SKM-1 treated with dmso at 0.1 percent for 144 hours (cell line): ENCODE measurements at regions not wholly inside any gene's neighbourhood (a gene's known extent, or its start where the extent isn't known, plus 50 kb on each side); places are given as distances from the start of the nearest gene placed in this dataset.
A peak's percentile ranks its signal among the peaks of the same experiment; 100 is the strongest.
"Not testable (repeated sequence)": the region's sequence is repeated elsewhere in the genome, so short reads cannot be mapped to it uniquely, and the experiment has no call there.

Experiments used
- DNase-seq: peaks from one replicate; lab custom pipeline; 2025; ENCODE audit not compliant: unreplicated experiment; lab: John Stamatoyannopoulos, UW

GRCh38 chr4:19285146-19285545, 966.6 kb upstream of the SLIT2 start:
- no peak for DNase-seq

DNA sequence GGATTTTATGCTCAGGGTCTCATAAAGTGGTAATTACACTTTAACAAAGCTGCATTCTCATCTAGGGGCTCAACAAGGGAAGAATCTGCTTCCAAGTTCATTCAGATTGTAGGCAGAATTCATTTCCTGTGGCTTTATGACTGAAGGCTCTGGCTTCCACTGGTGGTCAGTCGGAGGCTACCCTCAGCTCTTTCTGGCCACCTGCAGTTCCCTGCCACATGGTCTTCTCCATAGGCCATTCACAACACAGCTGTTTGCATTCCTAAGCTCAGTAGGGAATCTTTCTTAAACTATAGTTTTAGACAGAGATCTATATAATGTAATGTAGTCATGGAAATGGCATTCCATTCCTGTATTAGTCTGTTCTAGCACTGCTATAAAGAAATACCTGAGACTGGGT, 973.0 kb upstream of the SLIT2 start:
- DNase-seq = no peak

DNA sequence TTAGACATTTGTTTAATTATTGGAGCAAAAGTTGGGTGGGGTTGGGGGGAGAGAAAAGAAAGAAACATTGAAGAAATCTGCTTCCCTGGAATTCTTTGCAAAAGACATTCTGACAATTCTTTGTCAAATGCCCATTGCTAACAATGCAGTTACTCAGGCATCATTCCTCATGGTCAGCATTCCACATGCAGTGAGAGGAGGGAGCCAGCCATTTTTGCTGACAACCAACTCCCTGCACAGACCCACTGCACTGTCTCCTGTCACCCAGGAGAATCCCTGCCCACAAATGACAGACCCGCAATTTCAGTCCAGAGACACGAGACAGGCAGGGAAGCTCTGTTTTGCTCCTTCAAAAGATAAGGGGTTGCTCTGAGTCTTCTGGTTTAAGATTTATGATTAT, 985.1 kb upstream of the SLIT2 start:
- no peak for DNase-seq

- no peak for DNase-seq
Observed at GRCh38 chr4:19262467-19262866, 989.2 kb upstream of the SLIT2 start.

GRCh38 chr4:19260346-19260745, 991.4 kb upstream of the SLIT2 start:
- no peak for DNase-seq

DNA sequence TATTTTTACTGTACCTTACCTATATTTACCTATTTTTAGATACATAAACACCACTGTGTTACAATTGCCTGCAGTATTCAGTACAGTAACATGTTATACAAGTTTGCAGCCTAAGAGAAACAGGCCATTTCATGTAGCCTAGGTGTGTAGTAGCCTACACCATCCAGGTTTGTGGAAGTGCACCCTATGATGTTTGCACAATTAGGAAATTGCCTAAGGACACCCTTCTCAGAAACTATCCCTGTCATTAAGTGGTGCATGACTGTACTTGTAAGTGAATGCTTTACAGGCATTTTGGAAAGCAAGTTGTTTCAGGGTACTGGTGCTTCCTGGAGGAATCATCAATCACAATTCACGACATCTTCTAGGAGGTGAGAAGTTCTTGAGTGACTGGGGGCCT, 991.8 kb upstream of the SLIT2 start:
- DNase-seq = no peak

DNA sequence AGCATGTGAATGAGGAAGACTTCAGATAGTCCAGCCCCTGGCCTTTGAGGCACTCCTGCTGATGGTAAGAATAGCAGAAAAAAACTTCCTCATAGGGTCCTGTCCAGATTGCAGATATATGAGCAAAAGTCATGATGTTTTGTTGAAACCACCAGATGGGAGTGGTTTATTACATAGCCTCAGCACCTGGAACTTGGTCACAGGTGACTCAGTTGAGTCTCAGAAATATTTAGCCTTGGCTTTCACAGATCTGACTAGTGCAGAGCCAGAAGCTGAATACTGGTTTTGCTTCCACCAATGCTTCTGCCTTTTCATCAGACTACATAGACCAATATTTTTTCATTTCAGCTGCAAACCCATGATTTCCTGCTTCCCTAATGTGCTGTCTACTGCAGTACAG, 994.9 kb upstream of the SLIT2 start:
- DNase-seq = no peak

DNA sequence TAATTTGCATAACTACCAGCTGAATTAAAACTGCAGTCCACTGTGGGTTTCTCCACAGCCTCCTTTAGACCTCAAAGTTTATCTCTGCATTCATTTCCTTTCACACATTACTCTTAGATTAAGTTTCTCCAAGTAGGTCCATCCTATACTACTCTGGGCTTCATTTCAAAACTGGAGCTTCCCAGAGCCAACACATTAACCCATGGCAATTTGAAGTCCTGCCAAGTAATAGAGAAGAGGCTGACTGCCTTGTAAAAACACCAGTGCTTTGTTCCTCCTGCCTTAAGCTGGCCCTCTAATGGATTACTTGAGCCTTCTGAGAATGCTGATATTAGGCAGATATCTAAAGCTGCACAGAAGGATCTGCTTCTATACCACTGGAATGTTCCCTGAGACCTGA, 997.2 kb upstream of the SLIT2 start:
- DNase-seq = no peak

- no peak for DNase-seq
Observed at GRCh38 chr4:19248023-19248422, 1003.7 kb upstream of the SLIT2 start.

DNA sequence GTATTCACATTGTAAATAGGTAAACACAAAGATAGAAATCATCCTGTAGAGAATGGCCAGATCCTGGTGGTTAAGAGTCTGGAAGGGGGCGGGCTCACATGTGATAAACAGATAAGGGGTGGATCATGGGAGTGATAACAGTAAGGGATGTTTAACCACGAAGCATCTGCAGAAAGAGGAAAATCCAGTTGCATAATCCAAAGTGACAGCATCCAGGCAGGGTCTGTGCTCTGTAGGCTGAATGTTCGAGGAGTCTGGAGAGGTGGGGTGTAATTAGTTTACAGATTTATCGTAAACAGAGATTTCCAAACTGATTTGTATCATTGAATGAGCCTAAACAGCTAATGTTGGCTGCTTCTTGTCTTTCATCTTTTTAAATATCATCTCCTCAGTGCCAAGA, 1009.8 kb upstream of the SLIT2 start:
- no peak for DNase-seq

GRCh38 chr4:19239565-19239964, 1012.1 kb upstream of the SLIT2 start:
- DNase-seq = no peak

- DNase-seq = no peak
Observed at GRCh38 chr4:19236473-19236872, 1015.2 kb upstream of the SLIT2 start.

DNA sequence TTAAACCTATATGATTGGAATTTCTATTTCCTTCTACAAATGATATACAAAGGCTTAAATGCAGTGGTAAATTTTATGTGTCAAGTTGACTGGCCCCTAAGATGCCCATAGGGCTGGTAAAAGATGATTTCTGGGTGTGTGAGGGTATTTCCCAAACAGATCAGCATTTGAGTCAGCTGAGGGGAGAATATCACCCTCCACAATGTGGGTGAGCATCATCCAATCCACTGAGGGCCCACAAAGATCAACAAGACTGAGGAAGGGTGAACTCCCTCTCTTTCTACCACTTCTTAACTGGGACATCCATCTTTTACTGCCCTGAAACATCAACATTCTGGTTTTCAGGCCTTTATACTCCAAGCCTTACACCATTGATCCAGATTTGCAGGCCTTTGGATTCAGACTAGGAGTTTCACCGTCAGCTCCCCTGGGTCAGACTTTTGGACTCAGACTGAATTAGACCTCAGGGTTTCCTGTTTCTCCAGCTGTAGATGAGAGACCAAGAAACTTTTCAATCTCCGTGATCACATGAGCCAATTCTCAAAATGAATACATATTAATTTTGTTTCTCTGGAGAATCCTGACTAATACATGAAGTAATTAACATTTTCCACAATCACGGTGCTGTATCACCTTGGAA, 1020.7 kb upstream of the SLIT2 start:
- DNase-seq = no peak

GRCh38 chr4:19227701-19228100, 1024.0 kb upstream of the SLIT2 start:
- no peak for DNase-seq

DNA sequence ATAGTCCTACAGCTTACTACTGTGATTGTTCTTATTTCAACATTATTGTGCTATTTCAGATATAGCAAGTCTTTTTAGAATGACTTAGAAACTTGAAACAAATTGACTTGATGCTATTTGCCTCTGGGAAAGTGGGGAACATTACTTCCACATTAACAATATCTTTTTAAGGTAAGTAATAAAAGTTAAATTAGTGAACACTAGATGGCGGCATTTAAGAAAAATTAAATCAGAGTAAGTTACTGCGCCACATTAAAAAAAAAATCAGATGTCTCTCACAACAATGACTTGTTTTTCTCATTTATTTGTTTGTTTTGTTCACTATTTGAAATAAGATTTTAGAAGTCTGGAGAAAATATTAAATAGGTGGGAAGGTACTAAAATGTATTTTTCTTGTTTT, 1026.9 kb upstream of the SLIT2 start:
- peak; percentile 32 for DNase-seq

GRCh38 chr4:19216476-19216875, 1035.2 kb upstream of the SLIT2 start:
- no peak for DNase-seq

DNA sequence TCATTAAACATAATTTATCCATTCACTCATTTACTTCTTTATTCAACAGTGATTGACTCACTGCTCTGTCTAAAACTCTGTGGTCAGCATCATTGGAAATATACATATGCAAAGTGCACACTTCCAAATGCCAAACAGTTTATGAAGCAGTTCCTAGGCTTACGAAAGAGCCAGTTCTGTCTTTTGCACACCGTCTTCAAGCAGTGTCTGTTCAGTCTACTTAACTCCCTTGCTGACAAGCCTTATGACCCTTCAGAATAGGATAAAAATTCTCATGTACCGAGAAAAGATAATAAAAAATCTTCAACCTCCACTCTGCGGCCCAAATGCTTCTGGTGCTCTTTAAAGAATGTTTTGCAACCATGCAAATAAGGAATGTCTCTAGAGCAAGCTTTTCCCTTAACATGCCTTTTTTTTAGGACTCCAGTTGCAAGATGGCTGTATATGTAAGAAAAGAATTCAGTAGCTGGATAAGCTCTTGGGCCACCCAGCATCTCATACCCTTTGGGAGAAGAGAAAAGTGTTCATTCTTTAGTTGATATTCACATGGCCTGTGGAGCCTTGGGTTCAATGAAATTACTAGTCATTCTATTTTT, 1037.0 kb upstream of the SLIT2 start:
- DNase-seq = no peak

DNA sequence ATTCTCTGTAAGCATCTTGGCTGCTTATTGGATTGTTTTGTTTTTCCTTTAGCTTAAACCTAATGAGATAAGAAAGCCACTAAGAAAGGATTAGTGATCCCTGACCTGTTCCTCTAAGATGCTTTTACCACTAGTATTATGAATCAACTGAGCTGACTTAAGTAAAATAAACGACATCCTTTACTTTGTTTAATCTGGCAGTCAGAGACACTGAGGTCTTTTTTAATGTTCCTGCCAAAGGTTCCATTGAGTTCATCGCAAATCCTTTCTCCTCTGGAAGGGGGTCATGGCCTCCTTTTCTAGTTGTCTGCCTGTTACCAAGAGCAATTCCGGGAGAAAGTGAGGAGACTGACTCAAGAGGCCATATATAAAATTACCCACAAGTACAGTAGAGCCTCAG, 1038.3 kb upstream of the SLIT2 start:
- no peak for DNase-seq

GRCh38 chr4:19205853-19206252, 1045.9 kb upstream of the SLIT2 start:
- DNase-seq = no peak

DNA sequence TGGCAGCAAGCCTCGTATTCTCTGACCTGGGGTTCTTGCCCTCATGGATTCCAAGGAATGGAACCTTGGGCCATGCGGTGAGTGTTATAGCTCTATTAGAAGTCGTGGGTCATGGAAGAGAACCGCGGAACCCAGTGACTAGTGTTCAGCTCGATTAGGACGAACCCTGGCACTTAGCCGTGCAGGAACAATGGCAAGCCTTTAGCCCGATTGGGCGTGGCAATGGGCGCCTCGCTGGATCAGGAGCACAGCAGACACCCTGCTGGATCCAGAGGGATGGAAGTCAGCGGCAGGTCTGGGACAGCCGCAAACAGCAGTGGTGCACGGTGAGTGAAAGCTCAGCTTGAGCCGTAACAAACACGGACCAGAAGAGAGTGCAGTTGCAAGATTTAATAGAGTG, 1053.9 kb upstream of the SLIT2 start:
- not testable (repeated sequence) for DNase-seq

DNA sequence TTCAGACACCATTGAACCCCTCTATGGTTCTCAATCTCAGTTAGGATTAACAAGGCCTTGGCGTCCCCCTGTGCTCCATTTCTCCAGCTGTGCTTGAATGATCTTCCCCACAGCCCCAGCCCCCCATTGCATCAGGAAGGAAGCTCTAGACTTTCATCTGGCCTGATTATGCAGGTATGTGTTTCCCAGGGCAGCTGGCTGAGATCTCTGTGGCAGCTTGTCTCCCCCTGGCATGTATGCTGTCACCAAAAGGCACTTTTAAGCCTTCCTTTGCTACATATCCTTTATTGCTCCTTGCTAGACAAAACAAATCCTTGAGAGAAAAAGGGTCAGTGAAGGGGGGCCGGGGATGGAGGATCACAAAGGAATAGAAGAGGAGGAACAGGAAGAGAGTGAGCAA, 1056.0 kb upstream of the SLIT2 start:
- DNase-seq = no peak

GRCh38 chr4:19194672-19195071, 1057.0 kb upstream of the SLIT2 start:
- DNase-seq = no peak

DNA sequence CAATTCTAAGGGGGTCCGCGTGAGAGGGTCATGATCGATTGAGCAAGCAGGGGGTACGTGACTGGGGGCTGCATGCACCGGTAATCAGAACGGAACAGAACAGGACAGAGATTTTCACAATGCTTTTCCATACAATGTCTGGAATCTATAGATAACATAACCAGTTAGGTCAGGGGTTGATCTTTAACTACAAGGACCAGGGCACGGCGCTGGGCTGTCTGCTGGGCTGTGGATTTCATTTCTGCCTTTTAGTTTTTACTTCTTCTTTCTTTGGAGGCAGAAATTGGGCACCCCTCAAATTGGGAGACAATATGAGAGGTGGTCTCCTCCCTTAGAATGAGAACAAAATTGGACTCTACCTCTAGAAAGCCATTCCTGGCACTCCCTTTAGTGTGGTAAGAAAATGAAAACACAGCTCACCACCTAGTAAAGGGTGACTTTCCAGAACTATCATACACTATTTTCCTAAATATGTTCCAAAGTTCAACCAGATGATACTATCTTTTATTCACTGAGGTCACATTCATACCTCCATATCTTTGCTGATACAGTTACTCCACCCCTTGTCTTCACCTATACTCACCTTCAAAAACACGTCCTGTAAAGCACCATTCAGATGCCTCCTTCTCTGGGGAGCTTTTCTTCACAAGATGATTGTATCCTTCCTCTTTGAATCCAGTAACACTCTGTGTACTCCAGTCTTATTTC, 1058.3 kb upstream of the SLIT2 start:
- no peak for DNase-seq
